Liver (tissue), 8 donors: ENCODE measurements at regions not wholly inside any gene's neighbourhood (a gene's known extent, or its start where the extent isn't known, plus 50 kb on each side); places are given as distances from the start of the nearest gene placed in this dataset.

ENCODE experiments used
- DNase-seq: peaks from one replicate; pipeline ENCODE4 v3.0.0-alpha.2; 2017; ENCODE audit warnings: low spot score
- H3K27ac ChIP-seq, 2 donors: one replicate each; pipeline ENCODE4 v1.7.0; 2013; ENCODE audit warnings: inconsistent platforms in 2 of 2, low read length in 2 of 2, control low read depth in 1 of 2, low read depth in 1 of 2, mild to moderate bottlenecking in 1 of 2
- H3K27me3 ChIP-seq, 4 donors: one replicate each; pipeline versions ENCODE4 v1.6.1 to v1.7.0; 2013; ENCODE audit warnings: low read length in 3 of 4, inconsistent platforms in 1 of 4, mild to moderate bottlenecking in 1 of 4, moderate library complexity in 1 of 4; ENCODE audit not compliant: control insufficient read depth in 4 of 4, insufficient read depth in 4 of 4
- H3K36me3 ChIP-seq, 4 donors: one replicate each; pipeline versions ENCODE4 v1.6.1 to v1.7.0; 2013; ENCODE audit warnings: low read length in 3 of 4, mild to moderate bottlenecking in 3 of 4, low read depth in 1 of 4, moderate library complexity in 1 of 4; ENCODE audit not compliant: control insufficient read depth in 4 of 4, insufficient read depth in 3 of 4
- H3K4me1 ChIP-seq, 4 donors: one replicate each; pipeline versions ENCODE4 v1.6.1 to v1.7.0; 2013; ENCODE audit warnings: low read length in 3 of 4, mild to moderate bottlenecking in 3 of 4, moderate library complexity in 1 of 4; ENCODE audit not compliant: control insufficient read depth in 4 of 4, insufficient read depth in 4 of 4
- H3K4me3 ChIP-seq, 3 donors: one replicate each; pipeline versions ENCODE4 v1.6.1 to v1.7.0; 2013; ENCODE audit warnings: low read length in 3 of 3, control low read depth in 1 of 3, low read depth in 1 of 3, mild to moderate bottlenecking in 1 of 3
- H3K9ac ChIP-seq, 2 donors: one replicate each; pipeline ENCODE4 v1.7.0; 2013; ENCODE audit warnings: low read length in 2 of 2, mild to moderate bottlenecking in 2 of 2, moderate library complexity in 2 of 2, control low read depth in 1 of 2, low read depth in 1 of 2
- H3K9me3 ChIP-seq, 4 donors: one replicate each; pipeline versions ENCODE4 v1.6.1 to v1.7.0; 2013; ENCODE audit warnings: low read length in 3 of 4; ENCODE audit not compliant: control insufficient read depth in 4 of 4
- HNF4A ChIP-seq, 2 donors: conservative IDR thresholded peaks; 2 replicates each; pipeline ENCODE4 v1.6.1; 2016; ENCODE audit warnings: antibody characterized with exemption in 2 of 2, mild to moderate bottlenecking in 2 of 2
- HNF4G ChIP-seq: IDR thresholded peaks from 2 replicates; pipeline ENCODE4 v1.6.1; 2016; ENCODE audit warnings: antibody characterized with exemption
- NR2F2 ChIP-seq: IDR thresholded peaks from 2 replicates; pipeline ENCODE4 v1.6.1; 2016; ENCODE audit warnings: antibody characterized with exemption
- RAD21 ChIP-seq, 2 donors: IDR thresholded peaks; 2 replicates each; pipeline ENCODE4 v1.6.1; 2016; ENCODE audit warnings: antibody characterized with exemption in 2 of 2, mild to moderate bottlenecking in 2 of 2
- RXRA ChIP-seq, 2 donors: IDR thresholded peaks; 2 replicates each; pipeline ENCODE4 v1.6.1; 2017 to 2018; ENCODE audit warnings: antibody characterized with exemption in 2 of 2, mild to moderate bottlenecking in 1 of 2
- SP1 ChIP-seq: IDR thresholded peaks from 2 replicates; pipeline ENCODE4 v1.6.1; 2018; ENCODE audit warnings: antibody characterized with exemption, mild to moderate bottlenecking
- YY1 ChIP-seq: IDR thresholded peaks from 2 replicates; pipeline ENCODE4 v1.6.1; 2016; ENCODE audit warnings: antibody characterized with exemption, mild to moderate bottlenecking
- WGBS: extraction: QIAGEN DNeasy Blood & Tissue Kit; methylation state at CpG from one replicate; pipeline ENCODE4 v1.1.7; 2013; 5-methylcytosine and 5-hydroxymethylcytosine counted together
- TF ChIP-seq, protein P1 (sequence below): IDR thresholded peaks from 2 replicates; pipeline ENCODE4 v1.6.1; 2016; ENCODE audit warnings: antibody characterized with exemption, mild to moderate bottlenecking
- TF ChIP-seq, protein P2 (sequence below): fragments of 150-350 bp; IDR thresholded peaks from 2 replicates; pipeline ENCODE4 v1.5.1; 2017; ENCODE audit warnings: improper control_type of control experiment, low read depth, low read length; ENCODE audit not compliant: missing input control
- donor health status: healthy.
- donor health status: healthy.
- donor health status: healthy.
- donor health status: healthy.
- donor health status: healthy.

DNA sequence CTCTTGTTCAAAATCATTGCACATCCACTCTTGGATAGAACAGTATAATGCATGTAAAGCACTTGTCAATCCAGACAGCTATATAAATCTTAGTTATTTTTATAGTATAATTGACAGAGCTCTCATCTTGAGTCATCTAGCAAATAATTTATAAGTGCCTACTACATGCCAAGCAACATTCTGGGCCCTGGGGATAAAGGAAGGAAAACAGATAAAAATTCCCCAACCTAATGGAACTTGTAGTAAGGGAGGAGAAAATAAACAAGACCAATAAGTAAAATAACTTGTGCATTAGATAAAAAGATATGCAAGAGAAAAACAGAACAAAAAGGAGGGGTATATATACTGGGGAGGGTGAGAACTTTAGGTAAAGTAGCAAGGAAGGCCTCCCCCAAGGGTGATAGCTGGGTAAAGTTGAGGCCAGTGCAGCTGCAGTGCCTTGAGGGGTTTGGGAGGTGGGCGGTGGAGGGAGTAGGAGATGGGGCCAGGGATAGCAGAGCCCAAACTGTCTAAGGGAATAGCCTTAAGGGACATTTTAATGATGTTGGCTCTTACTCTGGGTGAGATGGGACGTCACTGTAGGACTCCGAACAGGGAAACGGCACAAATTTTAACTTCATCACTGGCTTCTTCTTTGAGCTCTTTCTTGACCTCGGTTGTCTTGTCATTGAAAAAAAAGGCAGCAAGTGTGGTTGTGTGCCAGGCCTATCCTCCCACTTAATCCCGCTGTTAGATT lies 79.3 kb upstream of the SEC61G start:
- Histone ChIP-seq H3K9ac (no peak overlapping the region), H3K4me1 (peaks cover 3 to 15% (median 9%) of the 10 kb centered on the region in 4 donors), H3K36me3 (no peaks in the 10 kb centered on the region), H3K9me3 (no peaks in the 10 kb centered on the region), H3K27me3 (no peaks in the 10 kb centered on the region), H3K4me3 (no peak overlapping the region), H3K27ac (no peak overlapping the region)
- DNase-seq: no peak
- TF ChIP-seq HNF4A (conservative IDR thresholded peaks at IDR 0.05) (no peak), NR2F2 (no peak)
- TF ChIP-seq, protein P1, sequence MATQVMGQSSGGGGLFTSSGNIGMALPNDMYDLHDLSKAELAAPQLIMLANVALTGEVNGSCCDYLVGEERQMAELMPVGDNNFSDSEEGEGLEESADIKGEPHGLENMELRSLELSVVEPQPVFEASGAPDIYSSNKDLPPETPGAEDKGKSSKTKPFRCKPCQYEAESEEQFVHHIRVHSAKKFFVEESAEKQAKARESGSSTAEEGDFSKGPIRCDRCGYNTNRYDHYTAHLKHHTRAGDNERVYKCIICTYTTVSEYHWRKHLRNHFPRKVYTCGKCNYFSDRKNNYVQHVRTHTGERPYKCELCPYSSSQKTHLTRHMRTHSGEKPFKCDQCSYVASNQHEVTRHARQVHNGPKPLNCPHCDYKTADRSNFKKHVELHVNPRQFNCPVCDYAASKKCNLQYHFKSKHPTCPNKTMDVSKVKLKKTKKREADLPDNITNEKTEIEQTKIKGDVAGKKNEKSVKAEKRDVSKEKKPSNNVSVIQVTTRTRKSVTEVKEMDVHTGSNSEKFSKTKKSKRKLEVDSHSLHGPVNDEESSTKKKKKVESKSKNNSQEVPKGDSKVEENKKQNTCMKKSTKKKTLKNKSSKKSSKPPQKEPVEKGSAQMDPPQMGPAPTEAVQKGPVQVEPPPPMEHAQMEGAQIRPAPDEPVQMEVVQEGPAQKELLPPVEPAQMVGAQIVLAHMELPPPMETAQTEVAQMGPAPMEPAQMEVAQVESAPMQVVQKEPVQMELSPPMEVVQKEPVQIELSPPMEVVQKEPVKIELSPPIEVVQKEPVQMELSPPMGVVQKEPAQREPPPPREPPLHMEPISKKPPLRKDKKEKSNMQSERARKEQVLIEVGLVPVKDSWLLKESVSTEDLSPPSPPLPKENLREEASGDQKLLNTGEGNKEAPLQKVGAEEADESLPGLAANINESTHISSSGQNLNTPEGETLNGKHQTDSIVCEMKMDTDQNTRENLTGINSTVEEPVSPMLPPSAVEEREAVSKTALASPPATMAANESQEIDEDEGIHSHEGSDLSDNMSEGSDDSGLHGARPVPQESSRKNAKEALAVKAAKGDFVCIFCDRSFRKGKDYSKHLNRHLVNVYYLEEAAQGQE: no peak
- WGBS: 88% methylated on average over 6 of the region's 6 CpGs

DNA sequence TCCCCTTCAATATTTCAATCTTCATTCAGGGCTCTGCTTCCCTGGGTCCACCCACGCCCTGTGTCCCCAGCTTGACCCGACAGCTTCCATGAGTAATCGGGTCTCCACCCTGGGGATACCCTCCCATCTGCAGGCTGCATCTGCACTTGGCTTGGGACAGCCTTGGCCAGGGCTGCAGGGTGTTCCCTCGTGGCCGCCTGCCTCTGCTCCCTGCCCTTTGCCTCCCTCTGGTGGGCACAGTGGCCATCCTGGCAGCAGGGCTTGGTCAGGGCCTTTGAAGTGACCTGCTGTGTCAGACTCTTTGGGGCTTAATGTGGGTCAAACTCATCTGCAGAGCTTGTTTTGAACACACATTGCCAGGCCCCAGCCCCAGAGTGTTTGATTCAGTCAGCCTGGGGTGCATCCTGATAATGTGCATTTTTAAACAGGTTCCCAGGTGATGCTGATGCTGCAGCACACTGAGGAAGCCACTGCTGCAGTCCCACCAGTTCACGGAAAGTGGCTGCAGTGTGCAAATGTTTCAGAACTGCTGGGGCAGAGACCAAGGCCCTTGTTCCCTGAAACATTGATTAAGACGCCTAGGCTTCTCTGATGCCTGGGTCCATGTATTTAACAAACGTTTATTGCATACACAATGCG lies 80.7 kb upstream of the SEC61G start:
- Histone ChIP-seq H3K36me3 (no peaks in the 10 kb centered on the region), H3K4me3 (no peak overlapping the region), H3K4me1 (peaks cover 4 to 15% (median 11%) of the 10 kb centered on the region in 4 donors), H3K27me3 (no peaks in the 10 kb centered on the region), H3K9ac (no peak overlapping the region), H3K27ac (no peak overlapping the region), H3K9me3 (no peaks in the 10 kb centered on the region)
- TF ChIP-seq YY1: no peak
- TF ChIP-seq RAD21 (IDR thresholded peaks at IDR 0.05): peak; percentile 95 to 98
- TF ChIP-seq HNF4G: no peak
- TF ChIP-seq, protein P2, sequence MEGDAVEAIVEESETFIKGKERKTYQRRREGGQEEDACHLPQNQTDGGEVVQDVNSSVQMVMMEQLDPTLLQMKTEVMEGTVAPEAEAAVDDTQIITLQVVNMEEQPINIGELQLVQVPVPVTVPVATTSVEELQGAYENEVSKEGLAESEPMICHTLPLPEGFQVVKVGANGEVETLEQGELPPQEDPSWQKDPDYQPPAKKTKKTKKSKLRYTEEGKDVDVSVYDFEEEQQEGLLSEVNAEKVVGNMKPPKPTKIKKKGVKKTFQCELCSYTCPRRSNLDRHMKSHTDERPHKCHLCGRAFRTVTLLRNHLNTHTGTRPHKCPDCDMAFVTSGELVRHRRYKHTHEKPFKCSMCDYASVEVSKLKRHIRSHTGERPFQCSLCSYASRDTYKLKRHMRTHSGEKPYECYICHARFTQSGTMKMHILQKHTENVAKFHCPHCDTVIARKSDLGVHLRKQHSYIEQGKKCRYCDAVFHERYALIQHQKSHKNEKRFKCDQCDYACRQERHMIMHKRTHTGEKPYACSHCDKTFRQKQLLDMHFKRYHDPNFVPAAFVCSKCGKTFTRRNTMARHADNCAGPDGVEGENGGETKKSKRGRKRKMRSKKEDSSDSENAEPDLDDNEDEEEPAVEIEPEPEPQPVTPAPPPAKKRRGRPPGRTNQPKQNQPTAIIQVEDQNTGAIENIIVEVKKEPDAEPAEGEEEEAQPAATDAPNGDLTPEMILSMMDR: peak; percentile 80
- TF ChIP-seq HNF4A (conservative IDR thresholded peaks at IDR 0.05): peak in 1 of 2 donors; percentile 16
- TF ChIP-seq SP1: no peak
- peak; percentile 9 to 15 for TF ChIP-seq RXRA (IDR thresholded peaks at IDR 0.05)
- peak; percentile 45 for DNase-seq
- 53% methylated on average over 9 of the region's 9 CpGs for WGBS
